Mesodermal cell (in vitro differentiated cells): ENCODE measurements at regions not wholly inside any gene's neighbourhood (a gene's known extent, or its start where the extent isn't known, plus 50 kb on each side); places are given as distances from the start of the nearest gene placed in this dataset.
A peak's percentile ranks its signal among the peaks of the same experiment; 100 is the strongest.

ENCODE experiments used
- H3K27ac ChIP-seq: 2 replicates; pipeline ENCODE4 v1.7.0; 2013; ENCODE audit warnings: mild to moderate bottlenecking, low read depth, low read length, moderate library complexity; ENCODE audit not compliant: severe bottlenecking
- H3K36me3 ChIP-seq: 2 replicates; pipeline ENCODE4 v1.7.1; 2013; ENCODE audit warnings: mild to moderate bottlenecking, low read length, moderate library complexity; ENCODE audit not compliant: control insufficient read depth, insufficient read depth
- H3K4me1 ChIP-seq: one replicate; pipeline ENCODE4 v1.7.1; 2013; ENCODE audit warnings: mild to moderate bottlenecking, low read length; ENCODE audit not compliant: insufficient read depth, control insufficient read depth, poor library complexity, severe bottlenecking
- H3K4me3 ChIP-seq: 2 replicates; pipeline ENCODE4 v1.7.0; 2013; ENCODE audit warnings: low read length, control low read depth, mild to moderate bottlenecking; ENCODE audit not compliant: insufficient read depth, poor library complexity, severe bottlenecking; ENCODE audit errors: extremely low read depth
- H3K9me3 ChIP-seq: 2 replicates; pipeline ENCODE4 v1.7.1; 2013; ENCODE audit warnings: mild to moderate bottlenecking, low read length, moderate library complexity; ENCODE audit not compliant: control insufficient read depth
- WGBS, 2 experiments: methylation state at CpG; one replicate each; pipeline ENCODE4 v1.1.5; 2013; ENCODE audit warnings: missing lambda C conversion rate in 2 of 2; ENCODE audit not compliant: insufficient coverage in 2 of 2; 5-methylcytosine and 5-hydroxymethylcytosine counted together

DNA sequence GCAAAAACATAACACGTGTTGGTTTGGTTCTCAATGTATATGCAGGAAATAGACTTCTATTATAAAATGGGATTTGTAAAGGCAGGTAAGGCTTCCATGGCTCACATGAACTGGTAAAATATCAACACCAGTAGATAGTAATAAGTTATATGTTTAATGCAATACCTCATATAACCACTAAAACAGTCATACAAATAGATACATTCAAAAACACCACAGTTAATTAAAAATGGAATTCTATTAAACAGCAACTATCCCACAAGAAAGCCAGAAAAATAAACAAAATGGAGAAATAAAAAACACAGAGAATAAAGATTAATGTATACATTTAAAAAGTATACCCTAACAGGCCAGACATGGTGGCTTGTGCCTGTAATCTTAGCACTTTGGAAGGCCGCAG, 243.8 kb upstream of the LRATD1 start:
- Histone ChIP-seq H3K36me3 (no peaks in the 10 kb centered on the region), H3K4me1 (no peaks in the 10 kb centered on the region), H3K9me3 (no peaks in the 10 kb centered on the region), H3K27ac (no peak overlapping the region), H3K4me3 (no peak overlapping the region)
- WGBS, 2 experiments, result 86 to 100% methylated on average over 1 to 2 of the region's 2 CpGs

DNA sequence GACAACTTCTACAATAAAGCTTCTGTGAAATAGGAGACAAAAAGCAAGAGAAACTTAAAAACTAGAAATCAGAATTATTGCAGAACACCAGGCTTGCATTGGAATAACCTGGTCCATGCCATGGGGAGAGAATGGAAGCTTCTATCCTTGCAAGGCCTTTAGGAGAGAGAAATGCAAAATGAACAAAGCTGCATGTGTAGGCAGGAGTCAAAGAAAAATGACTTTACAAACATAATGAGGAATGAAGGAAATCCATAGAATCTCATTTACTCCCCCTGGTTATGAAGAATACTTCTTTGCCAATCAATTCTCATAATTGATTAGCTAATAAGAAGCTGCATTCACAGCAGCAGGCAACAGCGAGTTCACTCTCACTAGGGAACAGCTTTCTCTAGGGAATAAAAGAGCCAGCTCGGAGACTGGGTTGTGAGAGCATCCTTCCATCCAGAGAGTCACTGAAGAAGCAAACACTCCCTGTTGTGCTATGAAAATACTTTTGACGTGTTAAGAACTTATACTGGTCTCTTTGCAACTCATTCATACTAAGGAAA, 235.9 kb upstream of the LRATD1 start:
- Histone ChIP-seq H3K4me3 (no peak overlapping the region), H3K4me1 (no peaks in the 10 kb centered on the region), H3K9me3 (no peaks in the 10 kb centered on the region), H3K36me3 (no peaks in the 10 kb centered on the region), H3K27ac (no peak overlapping the region)
- 100% methylated on average over 2 of the region's 3 CpGs; no CpG with 5 or more reads in 1 of the 2 experiments for WGBS, 2 experiments

DNA sequence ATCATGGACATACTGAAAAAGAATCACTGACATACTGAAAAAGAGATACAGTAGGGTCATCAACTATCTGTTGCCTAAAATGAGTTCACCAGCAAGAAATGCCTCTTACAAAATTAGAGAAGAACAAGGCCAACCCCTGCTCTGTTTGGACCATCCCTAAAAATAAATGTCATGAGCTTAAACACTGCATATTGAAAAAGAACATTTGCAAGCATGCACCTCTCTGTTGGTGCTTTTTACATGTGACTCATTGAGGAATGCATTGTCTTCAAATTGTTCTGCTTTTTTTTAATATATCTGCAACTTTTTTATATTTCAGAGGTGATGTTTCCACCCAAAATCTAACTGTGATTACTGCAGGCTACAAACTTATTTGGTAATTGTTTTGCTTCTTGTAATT, 233.9 kb upstream of the LRATD1 start:
- no peaks in the 10 kb centered on the region for H3K4me1 ChIP-seq
- no peak overlapping the region for H3K27ac ChIP-seq
- H3K9me3 ChIP-seq, result no peaks in the 10 kb centered on the region
- no peaks in the 10 kb centered on the region for H3K36me3 ChIP-seq
- no peak overlapping the region for H3K4me3 ChIP-seq

DNA sequence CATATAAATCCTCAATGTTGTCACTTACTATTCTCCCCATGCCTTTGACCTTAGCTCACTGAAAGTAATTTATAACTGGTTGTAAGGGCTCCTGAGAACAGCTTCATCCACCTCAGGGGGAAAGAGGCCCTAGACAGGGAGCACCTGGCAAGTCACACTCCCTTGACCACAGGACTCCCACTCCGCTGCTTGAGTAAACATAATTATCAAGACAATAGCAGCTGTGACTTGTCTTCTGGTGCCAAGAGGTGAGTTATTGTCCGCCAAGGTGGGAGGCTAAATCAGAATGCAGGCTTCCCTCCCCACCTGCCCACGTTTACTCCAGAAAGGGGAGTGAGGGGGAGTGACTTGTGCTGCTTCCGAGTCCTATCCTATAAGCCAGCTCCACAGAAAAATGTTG, 230.6 kb upstream of the LRATD1 start:
- no peaks in the 10 kb centered on the region for H3K4me1 ChIP-seq
- H3K36me3 ChIP-seq, result no peaks in the 10 kb centered on the region
- H3K9me3 ChIP-seq, result no peaks in the 10 kb centered on the region
- no CpG with 5 or more reads among the region's 4 CpGs for WGBS, 2 experiments
- no peak overlapping the region for H3K4me3 ChIP-seq
- no peak overlapping the region for H3K27ac ChIP-seq

DNA sequence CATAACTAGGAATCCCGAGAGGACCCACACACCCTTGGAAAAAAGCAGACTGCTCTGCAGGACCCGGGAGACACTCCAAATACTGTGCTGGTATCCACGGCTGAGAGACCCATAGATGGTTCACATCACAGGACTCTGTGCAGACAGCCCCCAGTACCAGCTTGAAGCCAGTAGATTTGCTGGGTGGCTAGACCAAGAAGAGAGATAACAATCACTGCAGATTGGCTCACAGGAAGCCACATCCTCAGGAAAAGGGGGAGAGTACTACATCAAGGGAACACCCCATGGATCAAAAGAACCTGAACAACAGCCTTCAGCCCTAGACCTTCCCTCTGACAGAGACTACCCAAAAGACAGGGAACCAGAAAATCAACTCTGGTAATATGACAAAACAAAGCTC, 223.8 kb upstream of the LRATD1 start:
- Histone ChIP-seq H3K4me3 (no peak overlapping the region), H3K36me3 (no peaks in the 10 kb centered on the region), H3K9me3 (no peaks in the 10 kb centered on the region), H3K27ac (no peak overlapping the region), H3K4me1 (peaks cover 3% of the 10 kb centered on the region)
- WGBS, 2 experiments, result 70 to 100% methylated on average over 2 to 3 of the region's 3 CpGs

DNA sequence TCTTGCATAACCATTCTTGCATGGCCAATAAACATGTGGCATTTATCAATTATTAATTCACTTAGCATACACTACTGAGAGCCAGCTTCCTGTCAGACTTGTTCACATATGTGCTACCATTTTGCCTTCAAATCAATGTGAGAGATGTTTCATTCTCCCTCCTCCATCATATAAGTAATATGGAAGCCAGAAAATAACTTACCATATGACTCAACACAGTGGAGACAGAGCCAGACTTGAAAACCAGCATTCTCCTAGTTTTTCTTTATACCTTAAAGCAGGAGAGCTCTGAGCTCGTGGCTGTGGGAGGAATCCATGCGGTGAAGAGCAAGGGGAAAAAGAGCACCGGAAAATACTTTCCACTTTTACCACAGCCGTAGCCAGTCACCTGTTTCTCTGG, 215.0 kb upstream of the LRATD1 start:
- Histone ChIP-seq H3K4me3 (no peak overlapping the region), H3K4me1 (peaks cover 15% of the 10 kb centered on the region), H3K36me3 (no peaks in the 10 kb centered on the region), H3K27ac (no peak overlapping the region), H3K9me3 (no peaks in the 10 kb centered on the region)
- WGBS, 2 experiments, result 76 to 100% methylated on average over 1 to 3 of the region's 4 CpGs

DNA sequence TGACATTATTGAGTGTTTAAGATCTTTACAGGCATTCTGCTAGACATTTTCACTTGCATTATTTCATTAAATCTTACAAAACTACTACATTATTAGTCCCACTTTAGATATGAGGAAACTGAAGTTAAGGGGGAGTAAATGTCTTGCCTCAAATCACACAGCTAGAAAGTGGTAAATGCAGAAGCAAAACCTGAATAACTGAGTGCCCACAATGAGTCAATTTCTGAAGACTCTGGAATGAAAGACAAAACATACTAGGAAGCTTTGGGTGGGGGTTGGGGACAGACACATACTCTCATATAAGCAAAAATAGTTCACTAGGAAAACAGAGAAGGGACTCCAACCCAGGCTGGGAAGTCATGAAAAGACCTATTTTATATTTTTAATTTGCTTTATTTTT, 214.4 kb upstream of the LRATD1 start:
- H3K36me3 ChIP-seq, result no peaks in the 10 kb centered on the region
- H3K4me3 ChIP-seq, result no peak overlapping the region
- H3K27ac ChIP-seq, result no peak overlapping the region
- no peaks in the 10 kb centered on the region for H3K9me3 ChIP-seq
- H3K4me1 ChIP-seq, result peaks cover 15% of the 10 kb centered on the region

DNA sequence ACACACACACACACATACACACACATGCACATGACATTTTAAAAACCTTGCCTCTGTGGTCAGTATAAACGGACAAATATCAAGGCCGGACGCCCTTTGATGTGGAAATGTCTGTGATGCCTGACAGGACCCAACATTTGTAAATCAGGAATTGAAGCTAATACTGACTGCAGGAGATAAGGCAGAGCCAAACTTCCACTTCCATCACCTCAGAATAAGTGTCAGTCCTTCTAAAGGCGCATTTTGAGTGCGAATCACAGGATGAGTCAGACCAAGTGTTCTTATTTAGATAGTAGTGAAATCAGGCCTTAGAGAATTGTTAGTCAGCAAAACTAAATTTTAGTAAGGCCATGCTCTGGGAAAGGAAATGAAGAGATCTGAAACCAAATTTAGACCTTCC, 211.7 kb upstream of the LRATD1 start:
- Histone ChIP-seq H3K27ac (peak overlapping the region; percentile 42), H3K9me3 (no peaks in the 10 kb centered on the region), H3K4me3 (no peak overlapping the region), H3K4me1 (peaks cover 15% of the 10 kb centered on the region), H3K36me3 (no peaks in the 10 kb centered on the region)
- 66 to 92% methylated on average over 4 to 5 of the region's 5 CpGs for WGBS, 2 experiments

DNA sequence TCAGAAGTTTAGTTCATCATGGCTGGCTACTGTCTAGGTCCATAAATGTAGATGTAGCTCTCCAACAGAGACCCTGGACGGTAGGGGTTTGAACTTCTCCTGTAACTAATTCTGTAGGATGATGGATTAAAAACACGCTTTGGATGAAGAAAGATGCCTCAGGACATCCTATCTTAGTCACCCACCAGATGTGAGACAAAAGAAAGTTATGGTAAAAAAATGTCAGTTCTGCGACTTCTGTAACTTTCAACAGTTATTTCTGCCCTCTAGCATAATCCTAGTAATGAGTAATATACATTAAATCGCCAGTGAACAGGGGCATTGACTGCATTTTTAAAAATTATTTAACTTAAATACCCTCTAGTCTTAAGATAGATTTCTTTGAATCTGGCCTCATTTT, 210.1 kb upstream of the LRATD1 start:
- Histone ChIP-seq H3K4me1 (peaks cover 15% of the 10 kb centered on the region), H3K27ac (no peak overlapping the region), H3K4me3 (no peak overlapping the region), H3K9me3 (no peaks in the 10 kb centered on the region), H3K36me3 (no peaks in the 10 kb centered on the region)
- no CpG with 5 or more reads among the region's 4 CpGs for WGBS, 2 experiments

DNA sequence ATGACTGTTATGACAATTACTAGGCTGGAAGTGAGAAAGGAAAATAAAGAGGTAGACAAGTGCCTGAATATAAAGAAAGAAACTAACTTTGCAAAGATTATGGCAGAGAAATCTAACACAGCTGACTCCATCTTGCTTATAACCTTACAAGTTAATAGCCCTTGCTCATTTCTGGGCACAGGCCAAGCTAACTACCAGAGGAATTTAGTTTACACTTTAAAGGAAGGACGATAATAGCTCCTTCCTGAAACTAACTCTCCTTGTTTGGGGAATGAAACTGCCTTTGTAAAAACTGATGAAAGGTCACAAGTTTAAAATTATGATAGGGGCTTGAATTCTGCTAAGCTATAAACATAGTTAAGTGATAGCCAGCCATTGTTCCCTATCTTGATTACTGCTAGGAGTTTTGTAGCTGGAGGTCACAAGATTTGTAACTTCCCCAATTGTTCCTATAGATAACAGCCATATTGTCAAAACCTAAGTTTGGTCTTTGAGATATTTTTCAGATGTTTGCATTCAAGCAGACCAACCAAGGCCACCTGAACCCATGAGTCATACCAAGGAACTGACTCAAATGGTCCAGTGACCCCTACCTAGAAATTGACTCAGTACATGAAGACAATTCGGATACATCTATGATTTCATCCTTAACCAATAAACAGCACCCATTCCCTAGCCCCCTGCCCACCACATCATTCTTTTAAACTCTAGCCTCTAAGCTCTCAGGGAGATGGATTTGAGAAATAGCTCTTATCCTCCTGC, 209.2 kb upstream of the LRATD1 start:
- no peaks in the 10 kb centered on the region for H3K36me3 ChIP-seq
- H3K27ac ChIP-seq, result no peak overlapping the region
- no peaks in the 10 kb centered on the region for H3K9me3 ChIP-seq
- 100% methylated on average over 1 of the region's 2 CpGs; no CpG with 5 or more reads in 1 of the 2 experiments for WGBS, 2 experiments
- peaks cover 8% of the 10 kb centered on the region for H3K4me1 ChIP-seq
- no peak overlapping the region for H3K4me3 ChIP-seq
